ENCODE measurements at regions not wholly inside any gene's neighbourhood (a gene's known extent, or its start where the extent isn't known, plus 50 kb on each side); places are given as distances from the start of the nearest gene placed in this dataset.

- ChIA-PET CTCF (no interaction called here), POLR2A (interaction anchor here (0.9 to 1.4 kb wide), 2 partner anchors 10 to 25 kb away, joined by 4 read pairs; no protein-coding TSS in a partner anchor)
- no peaks in the 10 kb centered on the region for H3K9me3 Mint-ChIP-seq
- no peaks in the 10 kb centered on the region for H3K27me3 Mint-ChIP-seq
- no peak overlapping the region for H3K4me3 Mint-ChIP-seq
- no peaks in the 10 kb centered on the region for H3K36me3 Mint-ChIP-seq (ENCODE audit: low read depth)
- H3K4me1 Mint-ChIP-seq, result peaks cover 20% of the 10 kb centered on the region
- H3K27ac Mint-ChIP-seq, result peak overlapping the region; percentile 21
- DNase-seq, result peak; percentile 21
Observed at GRCh38 chr10:89861584-89862301, 160.4 kb downstream of the KIF20B start.

DNA sequence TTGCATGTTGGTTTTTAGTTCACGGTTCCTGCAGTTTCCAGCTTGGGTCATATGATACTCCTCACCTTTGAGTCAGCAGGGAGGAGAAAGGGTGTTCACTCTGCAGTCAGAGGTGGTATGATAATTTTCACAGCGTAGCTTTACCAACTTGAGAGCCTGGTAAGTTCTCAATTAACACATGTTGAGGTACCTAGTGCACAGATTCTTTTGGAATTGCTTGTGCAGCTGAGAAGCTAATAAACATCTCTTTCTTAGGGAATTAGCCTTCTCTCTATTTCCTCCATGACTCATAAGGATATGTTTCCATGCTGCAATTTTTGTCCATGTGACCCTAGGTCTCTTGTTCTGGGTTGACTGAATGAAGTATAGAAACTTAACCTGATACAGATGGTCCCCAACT is 166.6 kb downstream of the KIF20B start:
- H3K27ac Mint-ChIP-seq, result no peak overlapping the region
- H3K27me3 Mint-ChIP-seq, result peaks cover 12% of the 10 kb centered on the region
- DNase-seq, result no peak
- no peaks in the 10 kb centered on the region for H3K36me3 Mint-ChIP-seq (ENCODE audit: low read depth)
- ChIA-PET CTCF (no interaction called here), POLR2A (interaction anchor here (1.2 kb wide), 1 partner anchor 20 kb away, joined by 3 read pairs; no protein-coding TSS in a partner anchor)
- H3K4me3 Mint-ChIP-seq, result no peak overlapping the region
- H3K4me1 Mint-ChIP-seq, result no peaks in the 10 kb centered on the region
- H3K9me3 Mint-ChIP-seq, result no peaks in the 10 kb centered on the region

DNA sequence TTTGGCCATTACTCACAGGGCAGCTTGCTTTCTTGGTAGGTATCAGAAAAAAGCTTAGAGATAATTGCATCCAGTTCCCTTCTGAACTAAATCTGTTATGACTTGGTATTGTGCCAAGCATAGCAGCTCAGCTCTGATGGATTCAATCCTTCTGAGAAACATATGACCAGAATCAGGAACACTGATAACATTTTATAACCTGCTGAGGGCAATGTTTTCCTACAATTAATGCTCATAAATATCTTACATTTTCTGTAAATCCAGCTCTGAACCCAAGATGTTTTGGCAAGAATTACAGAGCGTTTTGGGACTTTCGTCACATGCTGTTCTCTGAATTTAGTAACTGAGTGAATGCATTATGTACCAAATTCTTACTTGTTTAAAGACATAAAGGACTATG is 167.8 kb downstream of the KIF20B start:
- Mint-ChIP-seq H3K27me3 (peaks cover 12% of the 10 kb centered on the region), H3K4me1 (no peaks in the 10 kb centered on the region), H3K36me3 (ENCODE audit: low read depth) (no peaks in the 10 kb centered on the region), H3K9me3 (no peaks in the 10 kb centered on the region), H3K4me3 (no peak overlapping the region), H3K27ac (no peak overlapping the region)
- ChIA-PET POLR2A (interaction anchor here (1.2 kb wide), 1 partner anchor 21 kb away, joined by 3 read pairs; no protein-coding TSS in a partner anchor), CTCF (no interaction called here)
- no peak for DNase-seq

GRCh38 chr10:89869592-89870156 is 168.3 kb downstream of the KIF20B start:
- Mint-ChIP-seq H3K4me1 (no peaks in the 10 kb centered on the region), H3K36me3 (ENCODE audit: low read depth) (no peaks in the 10 kb centered on the region), H3K9me3 (no peaks in the 10 kb centered on the region), H3K27ac (no peak overlapping the region), H3K4me3 (no peak overlapping the region), H3K27me3 (peaks cover 12% of the 10 kb centered on the region)
- ChIA-PET POLR2A (no interaction called here), CTCF (no interaction called here)
- DNase-seq, result no peak

DNA sequence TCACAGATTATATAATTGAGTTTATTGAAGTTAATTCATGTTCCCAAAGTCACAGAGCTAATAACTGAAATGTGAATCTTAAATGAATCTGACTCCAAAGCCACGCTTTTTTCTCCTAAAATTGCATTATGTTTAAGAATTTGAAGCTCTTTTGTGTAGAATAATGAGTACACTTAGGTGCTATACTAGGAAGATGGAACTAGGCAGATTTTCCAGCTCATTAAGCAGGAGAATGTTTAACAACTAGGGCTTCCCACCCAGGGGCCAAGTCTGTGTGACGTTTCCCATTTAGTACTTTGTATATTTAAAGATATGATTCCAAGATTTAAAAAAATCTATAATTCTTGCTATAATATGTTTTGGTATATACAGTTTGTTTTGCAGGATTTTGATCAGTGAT is 169.5 kb downstream of the KIF20B start:
- no peak overlapping the region for H3K27ac Mint-ChIP-seq

DNA sequence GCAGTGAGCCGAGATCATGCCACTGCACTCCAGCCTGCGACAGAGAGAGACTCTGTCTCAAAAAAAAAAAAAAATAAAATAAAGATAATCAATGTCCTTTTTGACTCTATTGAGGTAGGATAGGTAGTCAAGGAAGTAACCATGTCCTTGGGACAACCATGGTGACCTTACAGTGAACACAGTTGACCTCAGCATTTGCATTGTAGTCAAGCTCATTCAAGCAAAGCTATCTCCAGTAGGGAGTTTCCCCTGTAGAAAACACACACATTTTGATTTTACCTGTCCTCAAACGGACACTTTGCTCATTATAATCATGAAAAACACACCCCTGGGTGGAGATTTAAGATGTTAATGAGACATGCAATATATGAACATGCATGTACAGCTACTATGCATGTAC is 171.7 kb downstream of the KIF20B start:
- Mint-ChIP-seq H3K27me3 (peaks cover 12% of the 10 kb centered on the region), H3K9me3 (no peaks in the 10 kb centered on the region), H3K27ac (no peak overlapping the region), H3K4me1 (no peaks in the 10 kb centered on the region), H3K4me3 (no peak overlapping the region), H3K36me3 (ENCODE audit: low read depth) (no peaks in the 10 kb centered on the region)
- DNase-seq, result no peak
- CTCF ChIA-PET, result no interaction called here
- POLR2A ChIA-PET, result no interaction called here

More for the DNA sequence above, 169.5 kb downstream of the KIF20B start:
- H3K9me3 Mint-ChIP-seq, result no peaks in the 10 kb centered on the region
- ChIA-PET CTCF (no interaction called here), POLR2A (no interaction called here)
- no peak for DNase-seq
- H3K4me1 Mint-ChIP-seq, result no peaks in the 10 kb centered on the region
- H3K27me3 Mint-ChIP-seq, result peaks cover 12% of the 10 kb centered on the region
- no peaks in the 10 kb centered on the region for H3K36me3 Mint-ChIP-seq (ENCODE audit: low read depth)
- H3K4me3 Mint-ChIP-seq, result no peak overlapping the region

DNA sequence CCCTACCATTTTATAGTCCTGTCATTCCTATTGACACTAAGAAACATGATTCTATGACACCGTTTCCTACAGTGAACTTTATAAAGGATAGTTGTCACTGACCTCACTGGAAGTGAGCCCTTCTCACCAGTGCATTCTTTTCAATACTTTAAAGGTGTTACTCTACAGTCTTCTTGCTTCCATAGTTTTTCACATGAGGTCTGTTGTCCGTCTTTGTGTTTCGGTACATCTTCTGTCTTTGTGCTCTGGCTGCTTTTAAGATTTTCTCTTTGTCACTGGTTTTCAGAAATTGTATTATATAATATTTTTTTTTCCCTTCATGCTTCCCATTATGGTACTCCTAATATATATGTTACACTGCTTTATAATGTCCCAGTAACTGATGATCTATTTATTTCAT is 174.2 kb downstream of the KIF20B start:
- no peak for DNase-seq
- Mint-ChIP-seq H3K27me3 (peaks cover 3% of the 10 kb centered on the region), H3K4me1 (no peaks in the 10 kb centered on the region), H3K36me3 (ENCODE audit: low read depth) (no peaks in the 10 kb centered on the region), H3K4me3 (no peak overlapping the region), H3K9me3 (no peaks in the 10 kb centered on the region), H3K27ac (no peak overlapping the region)
- CTCF ChIA-PET, result interaction anchor here (0.7 kb wide), 1 partner anchor 23 kb away, joined by 3 read pairs; no protein-coding TSS in a partner anchor
- POLR2A ChIA-PET, result no interaction called here

GRCh38 chr10:89879121-89879520 is 177.7 kb downstream of the KIF20B start:
- no peak for DNase-seq
- H3K9me3 Mint-ChIP-seq, result peaks cover 4% of the 10 kb centered on the region
- CTCF ChIA-PET, result no interaction called here
- H3K36me3 Mint-ChIP-seq (ENCODE audit: low read depth), result no peaks in the 10 kb centered on the region
- no peak overlapping the region for H3K27ac Mint-ChIP-seq
- no peaks in the 10 kb centered on the region for H3K4me1 Mint-ChIP-seq
- POLR2A ChIA-PET, result no interaction called here
- peaks cover 27% of the 10 kb centered on the region for H3K27me3 Mint-ChIP-seq
- H3K4me3 Mint-ChIP-seq, result no peak overlapping the region

DNA sequence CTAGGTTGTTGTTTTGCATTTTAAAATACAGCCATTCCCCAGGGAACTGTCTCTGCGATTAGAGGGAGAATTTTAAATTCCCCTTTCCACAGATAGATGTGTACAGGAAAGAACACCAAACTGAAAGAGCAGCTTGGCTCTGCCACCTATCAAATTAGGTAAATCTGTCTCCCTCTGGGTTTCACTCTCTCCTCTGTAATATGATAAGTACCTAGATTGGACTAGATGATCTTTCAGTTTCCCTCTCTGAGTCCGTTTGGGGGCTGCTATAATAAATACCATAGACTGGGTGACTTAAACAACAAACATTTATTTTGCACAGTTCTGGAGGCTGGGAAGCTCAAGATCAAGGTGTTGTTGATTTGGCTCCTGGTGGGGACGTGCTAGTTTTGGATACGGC is 186.0 kb downstream of the KIF20B start:
- POLR2A ChIA-PET, result no interaction called here
- Mint-ChIP-seq H3K9me3 (peaks cover 2% of the 10 kb centered on the region), H3K4me3 (no peak overlapping the region), H3K4me1 (no peaks in the 10 kb centered on the region), H3K36me3 (ENCODE audit: low read depth) (no peaks in the 10 kb centered on the region), H3K27ac (no peak overlapping the region), H3K27me3 (peaks cover 16% of the 10 kb centered on the region)
- CTCF ChIA-PET, result no interaction called here
- DNase-seq, result no peak

DNA sequence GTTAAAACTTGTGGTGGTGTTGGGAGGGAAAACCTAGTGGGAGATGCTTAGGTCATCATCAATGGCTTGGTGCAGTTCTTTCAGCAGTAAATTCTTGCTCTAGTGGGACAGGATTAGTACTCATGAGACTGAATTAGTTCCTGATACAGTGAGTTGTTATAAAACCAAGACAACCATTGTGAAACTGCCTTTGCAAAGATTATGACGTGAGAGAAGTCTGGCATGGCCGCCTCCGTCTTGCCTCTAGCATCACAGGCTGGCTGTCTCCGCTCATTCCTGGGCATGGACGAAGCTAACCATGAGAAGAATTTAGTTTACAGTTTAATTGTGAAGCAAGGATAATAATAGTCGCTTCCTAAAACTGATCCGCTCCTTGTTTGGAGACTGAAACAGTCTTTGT is 186.4 kb downstream of the KIF20B start:
- Mint-ChIP-seq H3K9me3 (no peaks in the 10 kb centered on the region), H3K27ac (no peak overlapping the region), H3K27me3 (peaks cover 15% of the 10 kb centered on the region), H3K36me3 (ENCODE audit: low read depth) (no peaks in the 10 kb centered on the region), H3K4me3 (no peak overlapping the region), H3K4me1 (no peaks in the 10 kb centered on the region)
- no peak for DNase-seq
- CTCF ChIA-PET, result no interaction called here
- POLR2A ChIA-PET, result no interaction called here

DNA sequence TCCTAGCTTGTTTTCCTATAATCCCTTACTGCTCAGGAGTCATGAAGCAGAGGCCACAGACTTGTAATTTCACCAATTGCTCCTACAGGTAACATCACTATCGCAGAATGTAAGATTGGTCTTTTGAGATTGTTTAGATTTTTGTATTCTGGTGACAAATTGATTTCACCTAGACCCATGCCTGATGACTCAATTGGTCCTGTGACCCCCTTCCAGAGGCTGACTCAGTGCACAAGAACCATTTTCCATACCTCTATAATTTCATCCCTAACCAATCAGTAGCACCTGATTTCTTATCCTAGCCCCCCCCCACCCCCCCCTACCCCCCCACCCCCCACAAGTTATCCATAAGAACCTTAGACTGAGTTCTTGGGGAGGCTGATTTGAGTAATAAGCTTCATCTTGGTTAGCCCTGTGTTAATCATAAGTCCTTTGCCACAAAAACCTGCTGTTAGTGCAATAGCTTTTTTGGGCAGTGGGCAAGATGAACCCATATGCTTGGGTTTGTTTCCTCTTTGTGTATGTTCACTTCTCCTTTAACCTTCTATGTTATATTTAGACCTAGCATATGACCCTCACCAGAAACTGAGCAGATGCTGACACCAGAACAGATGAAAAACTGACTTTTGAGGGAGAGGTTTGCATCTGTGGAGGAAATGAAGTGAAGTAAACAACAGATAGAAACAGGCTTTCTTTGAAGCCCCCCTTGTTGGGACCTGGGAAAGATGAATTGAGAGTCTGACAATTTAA is 187.1 kb downstream of the KIF20B start:
- Mint-ChIP-seq H3K36me3 (ENCODE audit: low read depth) (no peaks in the 10 kb centered on the region), H3K4me1 (no peaks in the 10 kb centered on the region)
- POLR2A ChIA-PET, result no interaction called here

DNA sequence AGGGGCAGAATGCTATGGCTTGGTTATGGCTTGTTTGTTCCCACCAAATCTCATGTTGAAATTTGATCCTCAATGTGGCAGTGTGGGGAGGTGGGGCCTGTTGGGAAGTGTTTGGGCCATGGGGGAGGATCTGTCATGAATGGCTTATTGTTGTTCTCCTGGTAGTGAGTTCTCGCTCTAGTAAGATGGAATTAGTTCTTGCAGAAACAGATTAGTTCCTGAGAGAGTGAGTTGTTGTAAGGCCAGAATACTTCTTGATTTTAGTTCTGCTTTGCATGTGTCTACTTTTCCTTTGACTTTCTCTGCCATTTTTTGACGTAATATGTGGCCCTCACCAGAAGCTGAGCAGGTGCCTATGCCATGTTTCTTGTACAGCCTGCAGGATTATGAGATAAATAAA is 188.2 kb downstream of the KIF20B start:
- CTCF ChIA-PET, result no interaction called here
- Mint-ChIP-seq H3K9me3 (no peaks in the 10 kb centered on the region), H3K36me3 (ENCODE audit: low read depth) (no peaks in the 10 kb centered on the region), H3K4me3 (no peak overlapping the region), H3K4me1 (no peaks in the 10 kb centered on the region), H3K27ac (no peak overlapping the region), H3K27me3 (peaks cover 10% of the 10 kb centered on the region)
- POLR2A ChIA-PET, result no interaction called here
- DNase-seq, result no peak

More for the DNA sequence above, 187.1 kb downstream of the KIF20B start:
- Mint-ChIP-seq H3K27me3 (peaks cover 13% of the 10 kb centered on the region), H3K9me3 (no peaks in the 10 kb centered on the region), H3K27ac (no peak overlapping the region), H3K4me3 (no peak overlapping the region)
- DNase-seq, result no peak
- CTCF ChIA-PET, result no interaction called here

- DNase-seq, result no peak
- Mint-ChIP-seq H3K36me3 (ENCODE audit: low read depth) (no peaks in the 10 kb centered on the region), H3K9me3 (no peaks in the 10 kb centered on the region), H3K27me3 (peaks cover 14% of the 10 kb centered on the region), H3K27ac (no peak overlapping the region), H3K4me3 (no peak overlapping the region), H3K4me1 (no peaks in the 10 kb centered on the region)
- ChIA-PET CTCF (no interaction called here), POLR2A (no interaction called here)
Observed at GRCh38 chr10:89891006-89891535, 189.7 kb downstream of the KIF20B start.

Data from activated CD4-positive, alpha-beta memory T cell treated with anti-CD3 and anti-CD28 coated beads, Interleukin-2, amount 10 ng/mL, durations not matched to agents 7 days and 5 days (primary cell).